Right ventricle myocardium superior (tissue), 1 donor: ENCODE measurements at regions not wholly inside any gene's neighbourhood (a gene's known extent, or its start where the extent isn't known, plus 50 kb on each side); places are given as distances from the start of the nearest gene placed in this dataset.
"Not testable (repeated sequence)": the region's sequence is repeated elsewhere in the genome, so short reads cannot be mapped to it uniquely, and the experiment has no call there.

ENCODE experiments used
- ATAC-seq: fragments of 200-7000 bp; cut with Tn5 transposase; one replicate; pipeline ENCODE4 v1.9.1; 2020; ENCODE audit warnings: mild to moderate bottlenecking; ENCODE audit not compliant: poor library complexity
- DNase-seq: peaks from one replicate; pipeline ENCODE4 v3.0.0-alpha.2; 2020
- intact Hi-C: fragments of 100-400 bp; cut with DNase I; formaldehyde crosslinking; loops from one replicate; pipeline ENCODE4 v1.11.2; 2022
- donor health status: DM: no; HTN: yes; CAD: no; lungs with severe emphysema.

- DNase-seq (peak; percentile 80), ATAC-seq (peak; percentile 99)
- intact Hi-C loops: no loop called here
Observed at GRCh38 chr7:39758234-39758970, 135.0 kb downstream of the RALA start.

GRCh38 chr7:39761449-39761848, 138.1 kb downstream of the RALA start:
- intact Hi-C loops: no loop called here
- no peak for DNase-seq
- no peak for ATAC-seq

- intact Hi-C loops, ATAC-seq, DNase-seq: not testable (repeated sequence)
Observed at GRCh38 chr7:39762466-39762865, 139.1 kb downstream of the RALA start.

- intact Hi-C loops, ATAC-seq, DNase-seq: not testable (repeated sequence)
Observed at GRCh38 chr7:39762881-39763280, 139.5 kb downstream of the RALA start.

- ATAC-seq, intact Hi-C loops, DNase-seq: not testable (repeated sequence)
Observed at GRCh38 chr7:39765833-39766232, 142.5 kb downstream of the RALA start.

- DNase-seq, ATAC-seq, intact Hi-C loops: not testable (repeated sequence)
Observed at GRCh38 chr7:39768439-39768838, 145.1 kb downstream of the RALA start.

- intact Hi-C loops, ATAC-seq, DNase-seq: not testable (repeated sequence)
Observed at GRCh38 chr7:39774341-39774851, 151.0 kb downstream of the RALA start.

- intact Hi-C loops, DNase-seq, ATAC-seq: not testable (repeated sequence)
Observed at GRCh38 chr7:39781557-39781956, 158.2 kb downstream of the RALA start.

GRCh38 chr7:39786440-39786839, 163.1 kb downstream of the RALA start:
- ATAC-seq, intact Hi-C loops, DNase-seq: not testable (repeated sequence)

- ATAC-seq, DNase-seq, intact Hi-C loops: not testable (repeated sequence)
Observed at GRCh38 chr7:39791035-39791434, 159.0 kb upstream of the CDK13 start.

- DNase-seq, intact Hi-C loops, ATAC-seq: not testable (repeated sequence)
Observed at GRCh38 chr7:39791911-39792310, 158.1 kb upstream of the CDK13 start.

- intact Hi-C loops, ATAC-seq, DNase-seq: not testable (repeated sequence)
Observed at GRCh38 chr7:39793026-39793425, 157.0 kb upstream of the CDK13 start.

- intact Hi-C loops, ATAC-seq, DNase-seq: not testable (repeated sequence)
Observed at GRCh38 chr7:39793851-39794250, 156.2 kb upstream of the CDK13 start.

GRCh38 chr7:39796947-39797346, 153.1 kb upstream of the CDK13 start:
- DNase-seq, intact Hi-C loops, ATAC-seq: not testable (repeated sequence)

GRCh38 chr7:39798077-39798476, 152.0 kb upstream of the CDK13 start:
- DNase-seq, intact Hi-C loops: not testable (repeated sequence)

GRCh38 chr7:39808796-39809481, 141.1 kb upstream of the CDK13 start:
- intact Hi-C loops: no loop called here
- DNase-seq (no peak), ATAC-seq (no peak)

More at GRCh38 chr7:39798077-39798476, 152.0 kb upstream of the CDK13 start:
- not testable (repeated sequence) for ATAC-seq

GRCh38 chr7:39810204-39810642, 139.8 kb upstream of the CDK13 start:
- DNase-seq (no peak), ATAC-seq (no peak)
- intact Hi-C loops: no loop called here

- intact Hi-C loops: no loop called here
- no peak for DNase-seq
- ATAC-seq: no peak
Observed at GRCh38 chr7:39810710-39811109, 139.3 kb upstream of the CDK13 start.

GRCh38 chr7:39811161-39811614, 138.9 kb upstream of the CDK13 start:
- no peak for ATAC-seq
- intact Hi-C loops: no loop called here

More at GRCh38 chr7:39811161-39811614, 138.9 kb upstream of the CDK13 start:
- no peak for DNase-seq
